ENCODE measurements at regions not wholly inside any gene's neighbourhood (a gene's known extent, or its start where the extent isn't known, plus 50 kb on each side); places are given as distances from the start of the nearest gene placed in this dataset.

DNA sequence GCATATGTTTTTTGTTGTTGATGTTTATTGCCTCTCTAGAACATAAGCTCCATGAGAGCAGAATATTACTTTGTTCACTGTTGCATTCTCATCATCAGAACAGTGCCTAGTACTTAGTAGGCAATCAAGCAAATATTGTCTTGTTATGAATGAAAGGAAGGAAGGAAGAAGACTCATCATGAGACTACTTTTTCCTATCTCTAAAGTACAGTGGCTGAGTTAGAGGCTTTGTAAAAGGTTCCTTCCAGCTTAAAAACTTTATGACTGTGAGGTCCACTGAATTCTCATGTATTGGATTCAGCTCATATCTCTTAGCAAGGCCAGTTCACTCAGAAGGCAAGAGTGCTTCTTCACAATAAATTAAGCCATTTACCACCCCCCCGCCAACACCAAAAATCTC is 171.8 kb upstream of the NR3C1 start:
- TF ChIP-seq, protein P1, sequence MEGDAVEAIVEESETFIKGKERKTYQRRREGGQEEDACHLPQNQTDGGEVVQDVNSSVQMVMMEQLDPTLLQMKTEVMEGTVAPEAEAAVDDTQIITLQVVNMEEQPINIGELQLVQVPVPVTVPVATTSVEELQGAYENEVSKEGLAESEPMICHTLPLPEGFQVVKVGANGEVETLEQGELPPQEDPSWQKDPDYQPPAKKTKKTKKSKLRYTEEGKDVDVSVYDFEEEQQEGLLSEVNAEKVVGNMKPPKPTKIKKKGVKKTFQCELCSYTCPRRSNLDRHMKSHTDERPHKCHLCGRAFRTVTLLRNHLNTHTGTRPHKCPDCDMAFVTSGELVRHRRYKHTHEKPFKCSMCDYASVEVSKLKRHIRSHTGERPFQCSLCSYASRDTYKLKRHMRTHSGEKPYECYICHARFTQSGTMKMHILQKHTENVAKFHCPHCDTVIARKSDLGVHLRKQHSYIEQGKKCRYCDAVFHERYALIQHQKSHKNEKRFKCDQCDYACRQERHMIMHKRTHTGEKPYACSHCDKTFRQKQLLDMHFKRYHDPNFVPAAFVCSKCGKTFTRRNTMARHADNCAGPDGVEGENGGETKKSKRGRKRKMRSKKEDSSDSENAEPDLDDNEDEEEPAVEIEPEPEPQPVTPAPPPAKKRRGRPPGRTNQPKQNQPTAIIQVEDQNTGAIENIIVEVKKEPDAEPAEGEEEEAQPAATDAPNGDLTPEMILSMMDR (IDR thresholded peaks at IDR 0.05 in 8 of 11, conservative IDR thresholded peaks at IDR 0.05 in 3 of 11): no peak
- no peak for TF ChIP-seq POLR2A (IDR thresholded peaks at IDR 0.05)
- no peak for TF ChIP-seq POLR2AphosphoS5 (IDR thresholded peaks at IDR 0.05)

All from spleen (tissue), 7 donors.